NCI-H510A (cell line): ENCODE measurements at regions not wholly inside any gene's neighbourhood (a gene's known extent, or its start where the extent isn't known, plus 50 kb on each side); places are given as distances from the start of the nearest gene placed in this dataset.
"Not testable (repeated sequence)": the region's sequence is repeated elsewhere in the genome, so short reads cannot be mapped to it uniquely, and the experiment has no call there.

ENCODE experiments used
- DNase-seq: peaks from one replicate; lab custom pipeline; 2025; lab: John Stamatoyannopoulos, UW

DNA sequence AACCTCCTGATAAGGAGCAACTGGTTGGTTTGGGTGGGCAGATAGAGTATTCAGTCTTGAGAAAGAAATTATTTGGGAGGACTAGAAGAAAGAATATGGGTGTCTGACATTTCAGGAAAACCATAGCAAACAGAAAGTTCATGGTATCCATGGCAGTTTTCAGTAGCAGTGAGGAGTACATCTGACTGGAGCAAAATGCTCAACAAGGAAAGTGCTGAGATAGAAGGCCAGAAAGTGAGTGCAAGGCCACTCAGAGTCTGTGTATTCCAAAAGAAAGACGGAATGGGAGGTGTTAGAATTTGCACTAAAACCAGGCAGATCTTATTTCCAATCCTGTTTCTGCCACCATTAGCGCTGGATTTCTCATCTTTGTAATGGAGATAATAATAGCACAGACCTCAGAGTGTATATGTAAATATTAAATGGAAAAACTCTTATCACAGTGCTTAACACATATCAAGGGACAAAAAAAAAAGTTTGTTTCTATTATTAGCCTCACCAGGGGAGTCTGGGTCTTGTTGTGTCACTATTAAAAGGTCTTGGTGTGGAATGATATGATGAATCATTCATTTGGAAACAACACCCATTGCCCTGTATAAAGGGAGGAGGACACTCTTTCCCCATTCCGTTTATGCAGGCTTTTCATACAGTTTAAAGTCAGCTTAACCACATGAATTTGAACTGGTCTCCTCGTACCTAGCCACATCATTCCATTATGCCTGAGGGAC, 349.8 kb downstream of the IPO8 start:
- DNase-seq = no peak

DNA sequence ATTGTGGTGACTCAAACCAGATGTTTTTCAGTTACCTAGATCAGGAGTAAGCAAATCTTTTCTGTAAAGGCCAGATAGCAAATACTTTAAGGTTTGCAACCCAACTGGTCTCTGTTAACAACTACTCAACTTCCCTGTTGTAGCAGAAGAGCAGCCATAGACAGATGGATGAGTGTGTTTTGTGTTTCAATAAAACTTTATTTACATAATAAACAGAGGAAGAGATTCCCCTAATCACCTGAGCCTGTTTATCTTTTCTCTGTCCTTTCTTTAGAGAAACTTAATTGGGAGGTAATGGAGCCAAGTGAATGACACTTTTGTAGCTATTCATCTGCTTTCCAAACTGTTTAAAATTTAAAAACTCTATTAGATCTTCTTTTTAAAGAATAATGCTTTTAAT, 365.1 kb downstream of the IPO8 start:
- no peak for DNase-seq

DNA sequence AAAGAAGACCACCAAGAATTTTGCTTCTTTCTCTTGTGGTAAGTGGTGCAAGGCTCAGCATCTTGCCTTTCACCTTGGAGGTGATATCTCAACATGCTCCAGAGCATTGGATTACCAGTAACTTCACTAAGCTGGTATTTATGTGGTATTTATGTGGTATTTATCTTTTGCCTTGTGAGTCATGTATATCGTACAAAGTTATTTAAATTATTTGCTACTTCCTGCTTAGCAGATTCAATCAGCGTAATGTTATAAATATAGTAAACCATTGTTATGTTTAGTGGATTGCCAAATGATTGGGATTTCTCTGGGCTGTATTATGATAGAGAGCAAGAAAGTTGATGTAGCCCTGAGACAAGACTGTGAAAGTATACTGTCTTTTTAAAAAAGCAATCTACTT, 366.4 kb downstream of the IPO8 start:
- DNase-seq = no peak

DNA sequence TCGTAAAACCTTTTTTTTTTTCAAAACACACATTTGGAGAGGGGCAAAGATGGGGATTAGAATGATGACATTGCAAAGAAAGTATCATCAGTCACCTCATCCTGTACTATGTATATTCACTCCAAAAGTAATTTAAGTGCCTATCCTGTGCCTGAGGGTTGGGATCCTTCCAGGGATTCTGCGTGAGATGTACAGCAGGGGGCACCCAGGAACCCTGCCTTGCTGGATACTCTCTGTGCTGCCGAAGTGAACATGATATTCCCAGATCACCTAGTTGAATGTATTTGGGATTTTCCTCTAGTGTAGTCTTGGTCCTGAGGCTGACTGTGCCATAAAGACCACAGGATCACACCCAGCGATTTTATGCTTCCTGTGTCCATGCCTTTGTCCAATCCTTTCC, 372.7 kb downstream of the IPO8 start:
- DNase-seq = no peak

DNA sequence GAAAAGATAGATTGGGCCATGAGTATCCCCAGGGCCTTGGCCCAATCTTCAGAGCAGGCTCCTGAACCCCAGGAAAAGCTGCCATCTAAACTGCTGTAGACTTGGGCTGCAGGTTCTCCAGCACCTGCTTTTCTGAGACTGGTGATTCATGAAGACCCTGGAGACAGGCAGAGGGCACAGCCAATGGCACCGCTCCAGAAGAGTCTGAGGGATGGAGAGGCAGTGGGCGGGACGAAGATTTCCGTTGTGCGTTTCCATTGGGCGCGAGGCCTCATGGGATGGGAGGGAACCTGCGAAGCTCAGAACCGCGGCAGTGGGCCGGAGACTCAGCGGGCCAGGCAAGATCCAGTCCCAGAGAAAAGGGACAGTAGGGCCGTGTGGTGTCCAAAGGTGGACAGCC, 375.1 kb downstream of the IPO8 start:
- DNase-seq = no peak

DNA sequence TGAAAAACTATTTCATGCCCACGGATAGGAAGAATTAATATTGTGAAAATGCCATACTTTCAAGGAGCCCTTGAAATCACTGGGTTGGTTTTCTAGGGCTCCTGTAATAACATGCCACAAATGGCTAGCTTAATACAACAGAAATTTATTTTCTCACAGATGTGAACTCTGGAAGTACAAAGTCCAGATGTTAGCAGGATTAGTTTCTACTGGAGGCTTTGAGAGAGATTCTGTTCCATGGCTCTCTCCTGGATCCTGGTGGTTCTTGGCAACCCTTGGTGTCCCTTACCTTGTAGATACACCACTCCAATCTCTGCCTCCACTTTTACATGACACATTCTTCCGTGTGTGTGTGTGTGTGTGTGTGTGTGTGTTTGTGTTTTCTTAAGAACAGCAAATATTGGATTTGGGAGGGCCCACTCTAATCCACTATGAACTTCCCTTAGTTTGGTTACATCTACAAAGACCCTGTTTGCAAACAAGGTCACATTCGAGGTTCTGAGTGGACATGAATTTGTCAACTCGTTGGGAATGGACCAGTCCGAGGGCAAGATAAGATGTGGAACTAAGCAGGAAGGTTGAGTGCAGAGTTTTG, 381.1 kb downstream of the IPO8 start:
- no peak for DNase-seq

DNA sequence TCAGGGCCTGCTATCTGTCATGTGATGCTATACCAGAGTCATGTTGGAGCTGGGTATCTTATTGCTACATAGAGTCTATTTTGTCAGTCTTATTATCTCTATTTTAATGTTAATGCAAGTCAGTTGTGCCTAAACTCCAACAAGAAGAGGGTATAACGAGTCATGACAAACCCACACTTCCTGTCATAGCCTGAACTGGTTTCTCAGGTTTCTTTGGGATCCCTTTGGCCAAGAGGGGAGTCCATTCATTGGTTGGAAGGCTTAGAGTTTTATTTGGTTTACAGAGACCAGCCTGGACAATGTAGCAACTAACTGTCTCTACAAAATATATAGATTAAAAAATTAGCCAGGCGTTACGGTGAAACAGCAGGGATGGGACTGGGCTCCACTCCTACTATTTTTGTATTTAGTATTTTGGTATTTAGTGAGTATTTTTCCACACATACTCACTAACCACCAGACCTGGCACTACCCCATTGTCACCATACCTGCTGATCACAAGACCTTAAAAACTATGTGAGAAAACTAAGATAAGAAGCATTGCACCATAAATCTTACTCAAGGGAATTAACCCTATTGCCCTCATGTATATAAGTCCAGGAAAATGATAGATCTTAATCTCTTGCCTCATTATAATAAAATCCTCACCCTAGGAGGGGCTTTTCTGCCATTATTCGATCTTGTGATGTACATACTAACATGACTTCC, 387.5 kb downstream of the IPO8 start:
- DNase-seq = no peak

DNA sequence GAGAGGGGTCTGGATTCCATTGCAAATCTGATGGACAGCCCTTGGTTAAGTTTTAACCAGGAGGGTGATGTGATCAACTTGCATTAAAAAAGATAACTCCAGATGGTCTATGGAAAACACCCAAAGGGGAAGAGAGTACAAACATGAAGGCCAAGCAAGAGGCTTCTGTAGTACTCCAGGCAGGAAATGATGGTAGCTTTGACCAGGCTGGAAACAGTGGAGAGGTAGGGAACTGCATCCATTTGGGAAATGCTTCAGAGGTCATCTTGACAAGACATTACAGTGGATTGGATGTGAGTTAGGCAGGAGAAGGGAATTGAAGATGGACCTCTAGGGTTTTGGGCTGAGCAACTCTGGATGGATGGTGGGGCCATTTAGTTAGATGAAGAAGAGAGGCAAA, 391.1 kb downstream of the IPO8 start:
- no peak for DNase-seq

DNA sequence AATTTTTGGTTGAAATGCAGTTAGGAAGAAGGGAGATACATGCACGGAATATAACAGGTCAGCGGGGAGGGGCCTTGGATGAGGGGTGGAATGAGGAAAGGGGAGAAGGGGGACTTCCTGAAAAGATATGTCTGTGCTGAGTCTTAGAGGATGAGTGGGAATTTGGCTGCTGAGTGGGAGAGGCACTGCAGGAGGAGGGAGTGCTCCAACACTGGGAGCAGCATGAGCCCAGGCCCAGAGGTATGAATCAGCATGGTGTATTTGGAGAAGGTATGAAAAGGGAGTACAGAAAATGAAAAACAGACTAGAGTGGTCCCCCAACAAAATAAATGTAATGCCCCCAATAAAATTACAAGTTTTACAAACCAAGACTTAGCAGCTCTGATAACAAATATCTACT, 394.4 kb downstream of the IPO8 start:
- no peak for DNase-seq

DNA sequence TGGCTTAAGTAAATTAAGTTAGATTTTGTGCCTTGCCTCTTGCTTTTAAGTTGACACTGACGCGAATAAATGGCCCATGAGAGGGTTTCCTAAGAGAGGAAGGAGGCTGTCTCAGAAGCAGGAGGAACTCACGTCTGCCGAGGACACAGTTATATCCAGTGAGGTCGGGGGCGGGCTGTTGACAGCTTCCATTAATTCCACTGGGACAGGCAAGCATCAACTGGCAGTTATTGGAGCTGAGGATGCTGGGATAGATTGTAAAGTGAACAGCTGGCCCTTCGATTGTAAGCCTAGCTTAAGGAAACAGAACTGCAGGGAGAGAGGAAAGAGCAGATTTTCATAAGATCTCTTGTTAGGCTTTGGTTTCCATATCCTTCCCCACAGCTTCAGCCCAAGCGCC, 399.2 kb downstream of the IPO8 start:
- no peak for DNase-seq

DNA sequence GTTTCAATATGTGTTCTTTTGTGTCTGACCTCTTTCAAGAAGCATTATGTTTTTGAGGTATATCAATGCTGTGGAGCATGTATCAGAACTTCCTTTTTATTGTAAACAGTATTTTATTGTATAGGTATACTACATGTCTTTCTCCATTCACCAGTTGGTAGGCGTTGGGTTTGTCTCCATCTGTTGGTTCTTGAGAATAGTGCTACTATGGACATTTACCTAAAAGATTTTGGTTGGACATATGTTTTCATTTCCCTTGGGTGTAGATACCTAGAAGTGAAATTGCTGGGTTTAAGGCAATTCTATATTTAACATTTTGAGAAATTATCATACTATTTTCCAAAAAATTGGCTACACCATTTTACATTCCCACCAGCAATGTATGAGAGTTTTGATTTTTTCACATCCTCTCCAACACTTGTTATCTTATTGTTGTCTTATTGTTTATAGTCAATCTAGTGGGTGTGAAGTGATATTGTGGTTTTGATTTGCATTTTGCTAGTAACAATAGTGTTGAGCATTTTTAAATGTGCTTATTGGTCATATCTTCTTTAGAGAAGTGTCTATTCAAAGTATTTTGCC, 409.2 kb downstream of the IPO8 start:
- no peak for DNase-seq

DNA sequence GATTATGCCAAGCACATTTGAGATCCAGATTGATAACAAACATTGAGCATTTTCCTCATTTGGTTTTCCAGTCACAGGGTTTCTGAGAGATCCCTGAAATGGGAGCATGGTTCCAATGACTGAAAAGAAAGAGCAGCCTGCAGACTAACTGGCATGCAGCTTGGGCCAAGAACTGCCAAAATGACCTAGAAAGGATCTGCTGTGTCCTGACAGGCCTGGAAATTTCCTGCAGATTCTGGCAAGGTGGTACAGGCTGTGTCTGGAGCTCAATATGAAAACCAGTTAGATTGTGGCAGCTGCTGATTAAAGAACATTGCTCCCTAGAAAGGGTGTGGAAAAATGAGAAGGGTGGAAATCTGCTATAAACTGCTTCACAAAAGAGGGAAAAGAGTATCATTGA, 417.3 kb downstream of the IPO8 start:
- DNase-seq = no peak

DNA sequence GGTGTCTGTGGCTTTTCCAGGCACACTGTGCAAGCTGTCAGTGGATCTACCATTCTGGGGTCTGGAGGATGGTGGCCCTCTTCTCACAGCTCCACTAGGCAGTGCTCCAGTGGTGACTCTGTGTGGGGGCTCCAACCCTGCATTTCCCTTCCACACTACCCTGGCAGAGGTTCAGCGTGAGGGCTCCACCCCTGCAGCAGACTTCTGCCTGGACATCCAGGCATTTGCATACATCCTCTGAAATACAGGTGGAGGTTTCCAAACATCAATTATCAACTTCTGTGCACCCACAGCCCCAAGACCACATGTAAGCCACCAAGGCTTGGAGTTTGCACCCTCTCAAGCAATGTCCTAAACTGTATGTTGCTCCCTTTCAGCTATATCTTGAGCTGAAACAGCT, 423.2 kb downstream of the IPO8 start:
- DNase-seq = not testable (repeated sequence)

DNA sequence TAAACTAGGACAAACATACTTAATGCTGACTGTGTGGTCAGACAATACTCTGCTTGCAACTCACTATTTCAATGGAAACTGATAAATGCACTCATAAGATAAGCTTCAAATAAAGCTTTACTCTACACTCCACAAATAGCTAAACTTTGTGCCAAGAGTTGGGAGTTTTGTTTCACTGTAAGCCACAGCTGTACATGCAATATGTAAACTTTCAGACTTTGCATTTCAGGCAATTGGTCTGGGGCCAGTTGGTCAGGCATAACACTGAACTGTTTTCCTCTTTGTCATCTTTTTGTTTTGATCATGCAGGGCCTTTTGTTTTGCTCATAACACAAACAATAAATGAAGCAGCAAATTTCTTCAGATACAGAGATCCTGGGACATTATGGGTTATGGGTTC, 426.2 kb downstream of the IPO8 start:
- no peak for DNase-seq

DNA sequence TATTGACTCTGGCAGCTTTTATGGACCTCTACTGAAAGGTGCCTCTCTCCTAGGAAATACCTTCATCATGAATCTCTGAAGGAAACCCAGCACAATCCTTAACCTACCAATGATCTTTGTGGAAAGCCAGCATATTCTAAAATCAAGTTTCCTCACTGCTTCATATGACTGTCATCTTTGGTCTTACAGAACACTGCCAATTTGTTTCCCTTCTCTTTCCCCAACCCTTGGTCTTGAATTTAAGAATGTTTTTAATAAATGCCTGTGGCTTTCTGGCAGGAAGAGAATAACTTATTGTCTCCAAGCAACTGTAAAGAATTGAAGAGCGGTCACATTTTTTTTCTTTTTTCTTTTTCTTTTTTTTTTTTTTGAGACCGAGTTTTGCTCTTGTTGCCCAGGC, 427.6 kb downstream of the IPO8 start:
- DNase-seq = no peak

DNA sequence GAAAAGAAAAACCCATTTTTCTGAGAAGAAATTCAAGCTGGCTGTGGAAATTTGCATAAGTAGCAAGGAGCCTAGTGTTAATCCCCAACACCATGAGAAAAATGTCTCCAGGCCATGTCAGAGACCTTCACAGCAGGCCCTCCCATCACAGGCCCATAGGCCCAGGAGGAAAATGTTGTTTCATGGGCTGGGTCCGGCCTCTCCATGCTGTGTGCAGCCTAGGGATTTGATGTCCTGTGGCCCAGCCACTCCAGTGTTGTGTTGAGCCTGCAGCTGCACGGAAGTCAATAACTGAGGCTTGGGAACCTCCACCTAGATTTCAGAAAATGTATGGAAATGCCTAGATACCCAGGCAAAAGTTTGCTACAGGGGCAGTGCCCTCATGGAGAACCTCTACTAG, 432.2 kb downstream of the IPO8 start:
- no peak for DNase-seq

DNA sequence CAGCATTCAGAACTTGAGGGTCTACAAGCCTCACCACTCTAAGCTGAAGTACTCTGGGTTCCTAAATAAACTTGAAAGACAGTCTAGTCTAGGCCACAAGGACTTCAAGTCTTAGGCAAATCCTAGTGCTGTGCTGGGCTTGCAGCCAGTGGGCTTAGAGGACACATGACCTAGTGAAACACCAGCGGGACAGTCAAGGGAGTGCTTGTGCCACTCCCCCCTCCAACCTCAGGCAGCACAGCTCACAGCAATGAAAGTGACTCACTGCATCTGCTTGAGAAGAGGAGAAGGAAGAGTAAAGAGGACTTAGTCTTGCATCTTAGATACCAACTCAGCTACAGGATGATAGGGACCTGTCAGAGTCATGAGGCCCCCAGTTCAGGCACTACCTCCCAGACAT, 438.1 kb downstream of the IPO8 start:
- no peak for DNase-seq

DNA sequence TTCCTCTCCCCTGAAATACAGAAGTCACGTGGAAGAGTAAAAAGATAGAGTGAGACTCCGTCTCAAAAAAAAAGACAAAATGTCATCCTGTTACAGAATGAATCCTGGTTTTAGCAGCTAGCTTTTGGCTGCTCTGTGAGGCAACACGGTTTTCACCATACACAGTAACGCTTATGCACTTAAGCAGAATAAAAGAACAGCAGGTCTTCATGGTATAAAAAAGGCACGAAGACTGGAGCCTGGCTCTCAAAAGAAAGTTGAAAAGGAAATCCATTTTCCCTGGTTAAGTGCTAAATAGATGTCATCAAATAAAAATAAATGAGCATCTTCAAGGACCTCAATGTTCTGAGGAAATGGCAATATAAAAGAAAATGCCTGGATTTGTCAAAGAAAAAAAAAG, 444.1 kb downstream of the IPO8 start:
- DNase-seq = no peak

DNA sequence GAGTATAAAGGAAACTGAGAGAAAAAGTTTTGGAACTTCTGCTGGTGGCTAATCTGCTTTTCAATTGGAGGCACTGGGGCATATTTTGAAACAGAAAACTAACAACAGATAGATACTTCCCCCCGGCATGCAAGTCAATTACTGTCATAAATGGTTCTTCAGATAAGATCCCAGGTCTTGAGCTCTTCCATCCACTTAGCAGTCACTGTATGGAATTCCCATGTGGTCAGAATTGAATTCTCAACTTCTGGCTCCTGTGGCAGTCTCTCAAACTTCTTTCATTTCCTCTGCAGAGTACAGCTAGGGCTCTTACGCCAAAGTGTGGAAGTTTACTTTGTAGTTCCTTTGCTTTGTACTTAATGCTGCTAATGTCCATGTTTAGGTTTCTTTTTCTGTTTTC, 452.2 kb downstream of the IPO8 start:
- DNase-seq = no peak

DNA sequence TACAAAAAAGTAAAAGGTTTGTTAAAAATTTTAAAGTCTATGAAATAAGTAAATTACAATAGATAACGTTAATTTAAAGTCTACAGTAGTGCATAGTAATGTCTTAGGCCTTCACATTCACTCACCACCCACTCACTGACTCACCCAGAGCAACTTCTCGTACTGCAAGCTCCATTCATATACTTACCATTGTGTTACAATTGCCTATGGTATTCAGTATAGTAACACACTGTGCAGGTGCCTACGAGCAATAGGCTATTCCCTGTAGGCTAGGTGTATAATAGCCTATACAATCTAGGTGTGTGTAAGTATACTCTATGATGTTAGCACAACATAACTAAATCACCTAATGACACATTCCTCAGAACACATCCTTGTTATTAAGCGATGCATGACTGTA, 435.3 kb upstream of the TMTC1 start:
- no peak for DNase-seq

DNA sequence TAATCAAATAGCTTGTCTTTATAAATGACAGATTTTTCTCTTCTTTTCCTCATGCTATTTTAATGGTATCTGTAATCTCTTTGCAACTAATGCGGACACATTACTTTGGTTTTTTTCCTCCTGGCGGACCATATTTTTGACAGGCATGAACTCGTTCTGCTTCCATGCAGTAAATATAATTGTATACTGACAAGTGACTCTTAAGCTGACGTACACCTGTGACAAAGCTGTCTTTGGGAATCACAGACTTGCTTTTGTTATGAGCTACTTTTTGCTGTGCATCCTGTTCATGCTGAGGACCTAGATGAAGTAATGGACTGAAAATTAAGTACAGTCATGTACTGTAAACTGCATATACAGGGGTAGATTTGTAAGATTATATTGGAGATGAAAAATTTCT, 434.3 kb upstream of the TMTC1 start:
- DNase-seq = no peak

DNA sequence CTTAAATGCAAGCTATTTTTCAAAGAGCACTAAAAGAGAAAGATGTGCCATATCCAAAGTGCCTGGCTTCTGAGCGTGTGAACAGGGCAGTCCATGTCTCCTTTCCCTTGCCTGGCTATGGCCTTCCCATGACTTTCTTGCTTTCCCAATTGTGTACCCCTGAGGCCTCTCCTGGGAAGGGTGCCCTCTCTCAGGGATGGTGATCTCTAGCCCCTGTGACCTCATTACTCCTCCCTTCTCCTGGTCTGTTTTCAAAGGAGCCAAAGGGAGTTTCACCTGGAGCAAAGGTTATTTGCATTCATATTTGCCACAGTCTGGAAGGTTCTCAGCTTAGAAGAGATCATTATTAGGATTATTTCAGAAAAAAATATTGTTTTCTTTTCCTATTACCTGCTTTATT, 429.4 kb upstream of the TMTC1 start:
- no peak for DNase-seq

DNA sequence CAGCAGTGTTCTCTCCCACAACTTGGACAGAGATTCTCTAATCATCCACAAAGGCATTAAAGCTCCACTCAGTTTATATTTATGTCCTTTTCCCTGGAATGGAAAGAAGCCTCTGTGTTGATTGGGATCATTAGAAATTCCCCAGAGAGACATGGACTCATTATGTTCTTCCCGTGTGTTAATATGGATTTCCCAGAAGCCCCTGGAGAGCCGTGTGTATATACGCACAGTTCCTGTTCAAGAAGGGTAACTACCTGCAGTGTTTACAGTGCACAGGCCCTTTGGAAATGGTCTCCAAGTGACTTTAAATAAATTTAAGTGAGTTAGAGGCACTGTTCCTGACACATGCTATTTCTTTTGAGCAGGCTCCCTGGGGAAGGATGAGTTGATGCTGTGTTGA, 428.0 kb upstream of the TMTC1 start:
- no peak for DNase-seq
